MCF 10A (cell line): ENCODE measurements at regions not wholly inside any gene's neighbourhood (a gene's known extent, or its start where the extent isn't known, plus 50 kb on each side); places are given as distances from the start of the nearest gene placed in this dataset.
A peak's percentile ranks its signal among the peaks of the same experiment; 100 is the strongest.

Source experiments
- BruUV-seq: library from RNA; stranded (reverse); fragments of 400-500 nt; replicated peaks from 2 replicates; lab custom pipeline; 2021; lab: Mats Ljungman, UMichigan
- CTCF ChIA-PET: fragments of 300-600 bp; sonication (Branson Sonifier 250); formaldehyde crosslinking; extraction: SDS; loops from one replicate; lab custom pipeline; 2021; ENCODE audit warnings: antibody characterized with exemption, inconsistent platforms; lab: Yijun Ruan, JAX
- POLR2A ChIA-PET: fragments of 300-600, 350-650 bp; sonication (Branson Sonifier 250); formaldehyde crosslinking; extraction: SDS; loops from one replicate; lab custom pipeline; 2020; ENCODE audit warnings: antibody characterized with exemption, inconsistent platforms; lab: Yijun Ruan, JAX
- DNase-seq: peaks from one replicate; pipeline ENCODE4 v3.0.0-alpha.2; 2018; ENCODE audit not compliant: unreplicated experiment
- H3K27ac Mint-ChIP-seq: one replicate; pipeline ENCODE4 v1.8.0; 2022; ENCODE audit warnings: mild to moderate bottlenecking, low read depth, mixed read lengths; ENCODE audit not compliant: unreplicated experiment
- H3K27me3 Mint-ChIP-seq: one replicate; pipeline ENCODE4 v1.8.0; 2022; ENCODE audit warnings: mixed read lengths; ENCODE audit not compliant: insufficient read depth, unreplicated experiment
- H3K36me3 Mint-ChIP-seq: one replicate; pipeline ENCODE4 v1.8.0; 2022; ENCODE audit warnings: mild to moderate bottlenecking, moderate library complexity, mixed read lengths; ENCODE audit not compliant: insufficient read depth, unreplicated experiment
- H3K4me1 Mint-ChIP-seq: one replicate; pipeline ENCODE4 v1.8.0; 2022; ENCODE audit warnings: mixed read lengths; ENCODE audit not compliant: insufficient read depth, unreplicated experiment
- H3K4me3 Mint-ChIP-seq: one replicate; pipeline ENCODE4 v1.8.0; 2022; ENCODE audit warnings: mild to moderate bottlenecking, moderate library complexity, mixed read lengths; ENCODE audit not compliant: unreplicated experiment
- H3K9me3 Mint-ChIP-seq: one replicate; pipeline ENCODE4 v1.8.0; 2022; ENCODE audit warnings: mixed read lengths; ENCODE audit not compliant: unreplicated experiment
- intact Hi-C: fragments of 100-400 bp; cut with micrococcal nuclease; formaldehyde crosslinking; loops from 2 replicates; pipeline ENCODE4 v1.14.1; 2022
- TF ChIP-seq, protein P1 (sequence below): fragments of 200-600 bp; IDR thresholded peaks from one replicate; pipeline ENCODE4 v1.8.0; 2022; ENCODE audit warnings: antibody characterized with exemption, mild to moderate bottlenecking; ENCODE audit not compliant: unreplicated experiment

DNA sequence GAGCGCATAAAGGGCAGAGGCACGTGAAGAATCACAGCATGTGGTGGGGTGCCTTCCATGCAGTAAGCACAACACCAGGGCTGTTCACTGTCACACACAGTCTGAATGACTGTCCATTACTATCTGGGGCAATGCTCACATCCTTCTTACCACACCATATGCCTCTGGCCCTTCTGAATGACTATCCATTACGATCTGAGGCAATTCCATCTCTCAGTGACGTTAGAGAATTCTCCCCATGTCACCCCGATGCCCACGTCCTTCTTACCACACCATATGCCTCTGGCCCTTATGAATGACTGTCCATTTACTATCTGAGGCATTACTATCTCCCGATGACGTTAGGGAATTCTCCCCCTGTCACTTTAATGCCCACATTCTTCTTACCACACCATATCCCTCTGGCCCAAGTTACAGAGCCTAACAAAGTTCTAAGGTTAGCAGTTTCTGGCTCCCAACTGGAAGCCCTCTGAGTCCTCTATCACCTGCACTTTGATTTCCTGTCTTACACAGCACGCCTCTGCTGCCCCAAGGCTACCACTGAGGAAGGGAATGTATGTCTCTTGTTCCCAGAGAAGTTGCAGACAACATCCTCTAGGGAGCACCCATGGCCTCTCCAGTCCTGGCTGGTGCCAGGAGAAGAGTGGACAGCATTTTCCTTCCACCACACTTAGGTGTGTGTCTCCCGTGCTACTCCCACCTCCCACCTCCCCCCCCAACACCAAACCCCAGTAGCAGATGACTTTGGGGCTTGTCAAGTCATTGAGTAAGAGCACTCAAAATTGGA is 154.8 kb downstream of the COG6 start:
- H3K36me3 Mint-ChIP-seq = no peaks in the 10 kb centered on the region
- ChIA-PET CTCF (interaction anchor here (1.1 kb wide), 1 partner anchor 246 kb away, joined by 3 read pairs; no protein-coding TSS in a partner anchor), POLR2A (interaction anchor here (0.9 to 1.2 kb wide), 2 partner anchors 11 to 132 kb away, joined by 4 read pairs; no protein-coding TSS in a partner anchor)
- no TSS peak for BruUV-seq
- no peak overlapping the region for H3K27ac Mint-ChIP-seq
- peaks cover 5% of the 10 kb centered on the region for H3K4me1 Mint-ChIP-seq
- intact Hi-C loops = no loop called here
- no peak overlapping the region for H3K4me3 Mint-ChIP-seq
- TF ChIP-seq, protein P1, sequence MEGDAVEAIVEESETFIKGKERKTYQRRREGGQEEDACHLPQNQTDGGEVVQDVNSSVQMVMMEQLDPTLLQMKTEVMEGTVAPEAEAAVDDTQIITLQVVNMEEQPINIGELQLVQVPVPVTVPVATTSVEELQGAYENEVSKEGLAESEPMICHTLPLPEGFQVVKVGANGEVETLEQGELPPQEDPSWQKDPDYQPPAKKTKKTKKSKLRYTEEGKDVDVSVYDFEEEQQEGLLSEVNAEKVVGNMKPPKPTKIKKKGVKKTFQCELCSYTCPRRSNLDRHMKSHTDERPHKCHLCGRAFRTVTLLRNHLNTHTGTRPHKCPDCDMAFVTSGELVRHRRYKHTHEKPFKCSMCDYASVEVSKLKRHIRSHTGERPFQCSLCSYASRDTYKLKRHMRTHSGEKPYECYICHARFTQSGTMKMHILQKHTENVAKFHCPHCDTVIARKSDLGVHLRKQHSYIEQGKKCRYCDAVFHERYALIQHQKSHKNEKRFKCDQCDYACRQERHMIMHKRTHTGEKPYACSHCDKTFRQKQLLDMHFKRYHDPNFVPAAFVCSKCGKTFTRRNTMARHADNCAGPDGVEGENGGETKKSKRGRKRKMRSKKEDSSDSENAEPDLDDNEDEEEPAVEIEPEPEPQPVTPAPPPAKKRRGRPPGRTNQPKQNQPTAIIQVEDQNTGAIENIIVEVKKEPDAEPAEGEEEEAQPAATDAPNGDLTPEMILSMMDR = no peak
- H3K27me3 Mint-ChIP-seq = no peaks in the 10 kb centered on the region
- DNase-seq = peak; percentile 29
- H3K9me3 Mint-ChIP-seq = no peaks in the 10 kb centered on the region

DNA sequence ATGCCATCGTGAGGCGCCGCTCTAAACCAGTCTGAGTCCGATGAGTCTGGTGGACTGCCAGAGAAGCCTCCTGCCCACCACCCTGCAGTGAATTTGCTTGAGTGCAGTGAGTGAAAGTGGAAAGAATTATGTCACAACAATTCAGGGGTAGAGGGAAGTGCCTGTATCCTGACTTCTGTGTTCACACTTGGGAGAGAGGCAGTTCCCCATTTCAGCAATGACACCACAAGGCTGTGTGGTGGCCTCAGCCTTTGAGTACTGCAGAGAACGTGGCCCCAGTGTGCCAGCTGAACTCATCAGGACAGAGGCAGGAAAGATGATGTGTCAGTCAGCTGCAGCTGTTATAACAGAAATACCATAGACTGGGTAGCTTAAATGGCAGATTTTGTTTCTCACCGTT is 155.6 kb downstream of the COG6 start:
- TF ChIP-seq, protein P1 = no peak
- Mint-ChIP-seq H3K4me1 (peaks cover 5% of the 10 kb centered on the region), H3K4me3 (no peak overlapping the region), H3K27me3 (no peaks in the 10 kb centered on the region), H3K9me3 (no peaks in the 10 kb centered on the region), H3K27ac (no peak overlapping the region), H3K36me3 (no peaks in the 10 kb centered on the region)
- ChIA-PET POLR2A (interaction anchor here (0.9 to 1.2 kb wide), 2 partner anchors 10 to 131 kb away, joined by 4 read pairs; no protein-coding TSS in a partner anchor), CTCF (interaction anchor here (1.1 kb wide), 1 partner anchor 245 kb away, joined by 3 read pairs; no protein-coding TSS in a partner anchor)
- intact Hi-C loops = no loop called here
- DNase-seq = no peak
- BruUV-seq = no TSS peak

DNA sequence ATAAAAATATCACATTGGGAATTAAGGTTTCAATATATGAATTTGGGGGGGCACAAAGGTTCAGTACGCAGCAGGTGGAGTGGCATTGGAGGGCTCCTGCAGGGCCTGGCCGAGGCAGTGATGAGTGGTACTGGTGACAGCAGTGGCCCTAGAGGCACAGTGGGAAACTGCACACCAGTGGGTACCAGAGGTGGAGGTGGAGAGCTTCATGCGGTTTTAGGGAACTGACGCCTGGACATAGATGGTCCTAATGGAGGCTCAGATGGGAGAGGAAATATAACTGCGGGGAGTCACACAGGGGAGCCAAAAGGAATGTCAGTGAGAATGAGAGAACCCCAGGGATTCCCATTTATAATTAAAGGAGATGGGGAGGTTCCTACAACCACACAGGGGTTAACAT is 156.2 kb downstream of the COG6 start:
- ChIA-PET CTCF (interaction anchor here (1.1 kb wide), 1 partner anchor 245 kb away, joined by 3 read pairs; no protein-coding TSS in a partner anchor), POLR2A (interaction anchor here (1.4 kb wide), 1 partner anchor 14 kb away, joined by 3 read pairs; no protein-coding TSS in a partner anchor)
- intact Hi-C loops = no loop called here
- BruUV-seq = no TSS peak
- Mint-ChIP-seq H3K36me3 (no peaks in the 10 kb centered on the region), H3K27ac (no peak overlapping the region), H3K27me3 (no peaks in the 10 kb centered on the region), H3K4me3 (no peak overlapping the region), H3K9me3 (no peaks in the 10 kb centered on the region), H3K4me1 (peaks cover 11% of the 10 kb centered on the region)
- TF ChIP-seq, protein P1 = no peak
- no peak for DNase-seq

DNA sequence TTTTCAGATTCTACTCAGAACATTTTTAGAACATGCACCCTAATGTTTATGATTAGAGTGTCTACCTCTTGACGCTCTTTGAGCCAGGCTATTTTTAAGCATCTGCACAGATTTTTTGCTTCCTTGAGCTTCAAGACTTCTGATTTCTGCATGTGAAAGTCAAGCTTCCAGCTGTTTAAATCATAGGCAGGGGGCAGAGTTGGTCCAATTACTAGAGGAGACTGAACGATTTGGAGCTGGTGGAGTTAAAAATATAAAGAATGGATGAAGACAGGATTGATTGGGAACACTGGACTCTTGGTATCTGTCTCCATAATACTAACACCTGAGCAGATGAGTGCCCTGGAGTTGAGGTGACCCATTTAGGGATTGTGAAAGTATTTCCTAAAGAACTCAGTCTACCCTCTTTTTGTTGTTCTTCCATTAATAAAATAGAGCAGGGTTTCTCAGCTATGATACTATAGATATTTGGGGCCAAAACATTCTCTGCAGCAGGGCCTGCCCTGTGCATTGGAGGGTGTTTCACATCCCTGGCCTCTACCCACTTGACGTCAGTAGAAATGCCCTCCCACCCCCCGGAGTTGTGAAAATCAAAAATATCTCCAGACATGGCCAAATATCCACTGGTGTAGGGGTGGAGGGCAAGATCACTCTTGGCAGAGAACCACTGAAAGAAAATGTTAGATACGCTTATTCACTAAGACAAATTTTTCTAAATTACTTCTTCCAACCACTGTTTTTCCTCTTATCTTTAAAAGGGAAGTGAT is 160.1 kb downstream of the COG6 start:
- Mint-ChIP-seq H3K4me3 (no peak overlapping the region), H3K27ac (no peak overlapping the region), H3K9me3 (no peaks in the 10 kb centered on the region), H3K4me1 (peaks cover 7% of the 10 kb centered on the region), H3K36me3 (no peaks in the 10 kb centered on the region), H3K27me3 (no peaks in the 10 kb centered on the region)
- intact Hi-C loops = no loop called here
- ChIA-PET POLR2A (interaction anchor here (0.8 kb wide), 1 partner anchor 244 kb away, joined by 3 read pairs; no protein-coding TSS in a partner anchor), CTCF (interaction anchor here (0.6 to 1.2 kb wide), 3 partner anchors 169 to 964 kb away, joined by 3 to 4 read pairs (median 3); no protein-coding TSS in a partner anchor)
- no TSS peak for BruUV-seq
- peak; percentile 22 for DNase-seq
- TF ChIP-seq, protein P1 = no peak
